ENCODE measurements at regions not wholly inside any gene's neighbourhood (a gene's known extent, or its start where the extent isn't known, plus 50 kb on each side); places are given as distances from the start of the nearest gene placed in this dataset.

- WGBS (ENCODE audit: extremely low coverage, insufficient read length, low lambda C conversion rate) = no CpG with 5 or more reads among the region's 2 CpGs
Observed at GRCh38 chr4:174437324-174437723, 85.0 kb downstream of the HPGD start.

More at GRCh38 chr4:174437324-174437723, 85.0 kb downstream of the HPGD start:
- no peaks in the 10 kb centered on the region for H3K79me2 ChIP-seq (ENCODE audit: insufficient read depth, low read length)
- H4K8ac ChIP-seq (replicated peaks; ENCODE audit: insufficient read length, low read depth, low read length) = no peak overlapping the region
- peaks cover 4% of the 10 kb centered on the region; the same call in 1 of the 2 replicates for H3K4me1 ChIP-seq (ENCODE audit: insufficient read depth, low read length)
- peaks cover 17 to 20% of the 10 kb centered on the region in 2 experiments for H3K4me1 Mint-ChIP-seq
- no peaks in the 10 kb centered on the region for H3K9me3 ChIP-seq (ENCODE audit: control insufficient read depth, low read depth, low read length)
- peaks cover 2% of the 10 kb centered on the region; the same call in 1 of the 2 replicates for H3K27me3 Mint-ChIP-seq (ENCODE audit: low read depth)
- peaks cover 4 to 8% of the 10 kb centered on the region in 2 experiments; a peak in 4 of 5 replicates for H3K9me3 Mint-ChIP-seq
- H2BK5ac ChIP-seq (ENCODE audit: insufficient read length, low read length) = no peak overlapping the region
- H3K27ac Mint-ChIP-seq = no peak overlapping the region
- no peak overlapping the region for H2BK12ac ChIP-seq (ENCODE audit: insufficient read length, low read depth, low read length)
- H4K91ac ChIP-seq (ENCODE audit: insufficient read length, low read depth, low read length) = no peak overlapping the region
- no peaks in the 10 kb centered on the region for H3K27me3 ChIP-seq (ENCODE audit: insufficient read depth, low read length)
- H3K23ac ChIP-seq (ENCODE audit: insufficient read length, low read depth, low read length) = no peak overlapping the region
- no peak overlapping the region for H3T11ph ChIP-seq (ENCODE audit: low read length)
- no peak for DNase-seq
- no peak overlapping the region for H2BK120ac ChIP-seq (ENCODE audit: low read depth, low read length, poor library complexity, severe bottlenecking)
- H3K18ac ChIP-seq (ENCODE audit: insufficient read length, low read depth, low read length) = no peak overlapping the region
- no peak overlapping the region for H3K56ac ChIP-seq (ENCODE audit: insufficient read length, low read depth, low read length)
- H3K14ac ChIP-seq (ENCODE audit: insufficient read depth, low read length) = no peak overlapping the region
- H3K9ac ChIP-seq (ENCODE audit: extremely low read depth, insufficient read length, low read length) = no peak overlapping the region
- no peaks in the 10 kb centered on the region for H3K79me1 ChIP-seq (ENCODE audit: insufficient read depth, low read depth, low read length, poor library complexity, severe bottlenecking)
- H2AK5ac ChIP-seq (ENCODE audit: insufficient read length, low read length) = no peak overlapping the region
- no peak overlapping the region for H4K5ac ChIP-seq (ENCODE audit: insufficient read length, low read depth, low read length)
- H2BK15ac ChIP-seq (ENCODE audit: low read depth, low read length) = no peak overlapping the region
- H3K4ac ChIP-seq (ENCODE audit: low read depth, low read length) = no peak overlapping the region
- no peaks in the 10 kb centered on the region for H3K23me2 ChIP-seq (ENCODE audit: insufficient read length, low read depth, low read length, poor library complexity, severe bottlenecking)
- H3K27ac ChIP-seq (ENCODE audit: insufficient read length, low read depth, low read length) = no peak overlapping the region
- peaks cover 0 to 17% (median 16%) of the 10 kb centered on the region in 3 experiments; a peak in 5 of 7 replicates for H3K36me3 Mint-ChIP-seq (ENCODE audit: insufficient read depth in 1 of 3, low read depth in 3 of 3)
- no peak overlapping the region for H2BK20ac ChIP-seq (ENCODE audit: low read depth, low read length, poor library complexity, severe bottlenecking)
- H2AFZ ChIP-seq (ENCODE audit: low read length) = no peak overlapping the region
- H4K20me1 ChIP-seq (ENCODE audit: control insufficient read depth, insufficient read depth, insufficient read length) = no peaks in the 10 kb centered on the region
- no peak overlapping the region for H3K4me2 ChIP-seq (ENCODE audit: insufficient read depth, insufficient read length, low read length)
- H3K4me3 Mint-ChIP-seq = no peak overlapping the region
- TF ChIP-seq, protein P1, sequence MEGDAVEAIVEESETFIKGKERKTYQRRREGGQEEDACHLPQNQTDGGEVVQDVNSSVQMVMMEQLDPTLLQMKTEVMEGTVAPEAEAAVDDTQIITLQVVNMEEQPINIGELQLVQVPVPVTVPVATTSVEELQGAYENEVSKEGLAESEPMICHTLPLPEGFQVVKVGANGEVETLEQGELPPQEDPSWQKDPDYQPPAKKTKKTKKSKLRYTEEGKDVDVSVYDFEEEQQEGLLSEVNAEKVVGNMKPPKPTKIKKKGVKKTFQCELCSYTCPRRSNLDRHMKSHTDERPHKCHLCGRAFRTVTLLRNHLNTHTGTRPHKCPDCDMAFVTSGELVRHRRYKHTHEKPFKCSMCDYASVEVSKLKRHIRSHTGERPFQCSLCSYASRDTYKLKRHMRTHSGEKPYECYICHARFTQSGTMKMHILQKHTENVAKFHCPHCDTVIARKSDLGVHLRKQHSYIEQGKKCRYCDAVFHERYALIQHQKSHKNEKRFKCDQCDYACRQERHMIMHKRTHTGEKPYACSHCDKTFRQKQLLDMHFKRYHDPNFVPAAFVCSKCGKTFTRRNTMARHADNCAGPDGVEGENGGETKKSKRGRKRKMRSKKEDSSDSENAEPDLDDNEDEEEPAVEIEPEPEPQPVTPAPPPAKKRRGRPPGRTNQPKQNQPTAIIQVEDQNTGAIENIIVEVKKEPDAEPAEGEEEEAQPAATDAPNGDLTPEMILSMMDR (conservative IDR thresholded peaks at IDR 0.05) = no peak

Data from H9 (cell line).